ENCODE measurements at regions not wholly inside any gene's neighbourhood (a gene's known extent, or its start where the extent isn't known, plus 50 kb on each side); places are given as distances from the start of the nearest gene placed in this dataset.

- no peak for DNase-seq (ENCODE audit: low spot score)
- no peaks in the 10 kb centered on the region for H3K9me3 ChIP-seq (ENCODE audit: low read length)
- no peak overlapping the region for H3K27ac ChIP-seq (ENCODE audit: low read depth, low read length, poor library complexity, severe bottlenecking)
- no peaks in the 10 kb centered on the region for H3K79me2 ChIP-seq (ENCODE audit: insufficient read depth, low read depth, low read length)
- intact Hi-C loops (cut with micrococcal nuclease; ENCODE audit: unreplicated experiment) = no loop called here
- BruUV-seq (replicated peaks) = no TSS peak
- no peaks in the 10 kb centered on the region for H3K4me1 ChIP-seq (ENCODE audit: insufficient read depth, low read length, poor library complexity, severe bottlenecking)
- H4K20me1 ChIP-seq (ENCODE audit: insufficient read depth, low read length) = no peaks in the 10 kb centered on the region
- H3K4me2 ChIP-seq (ENCODE audit: low read length) = no peak overlapping the region
- TF ChIP-seq, protein P1, sequence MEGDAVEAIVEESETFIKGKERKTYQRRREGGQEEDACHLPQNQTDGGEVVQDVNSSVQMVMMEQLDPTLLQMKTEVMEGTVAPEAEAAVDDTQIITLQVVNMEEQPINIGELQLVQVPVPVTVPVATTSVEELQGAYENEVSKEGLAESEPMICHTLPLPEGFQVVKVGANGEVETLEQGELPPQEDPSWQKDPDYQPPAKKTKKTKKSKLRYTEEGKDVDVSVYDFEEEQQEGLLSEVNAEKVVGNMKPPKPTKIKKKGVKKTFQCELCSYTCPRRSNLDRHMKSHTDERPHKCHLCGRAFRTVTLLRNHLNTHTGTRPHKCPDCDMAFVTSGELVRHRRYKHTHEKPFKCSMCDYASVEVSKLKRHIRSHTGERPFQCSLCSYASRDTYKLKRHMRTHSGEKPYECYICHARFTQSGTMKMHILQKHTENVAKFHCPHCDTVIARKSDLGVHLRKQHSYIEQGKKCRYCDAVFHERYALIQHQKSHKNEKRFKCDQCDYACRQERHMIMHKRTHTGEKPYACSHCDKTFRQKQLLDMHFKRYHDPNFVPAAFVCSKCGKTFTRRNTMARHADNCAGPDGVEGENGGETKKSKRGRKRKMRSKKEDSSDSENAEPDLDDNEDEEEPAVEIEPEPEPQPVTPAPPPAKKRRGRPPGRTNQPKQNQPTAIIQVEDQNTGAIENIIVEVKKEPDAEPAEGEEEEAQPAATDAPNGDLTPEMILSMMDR (conservative IDR thresholded peaks at IDR 0.05; ENCODE audit: low read length) = no peak
- TF ChIP-seq EZH2phosphoT487 (IDR thresholded peaks at IDR 0.05; ENCODE audit: borderline replicate concordance, low read depth, low read length) = no peak
- H2AFZ ChIP-seq (ENCODE audit: low read length) = no peak overlapping the region
- CTCF ChIA-PET (ENCODE audit: unreplicated experiment) = no interaction called here
- no peak overlapping the region for H3K4me3 ChIP-seq (ENCODE audit: low read depth, low read length, poor library complexity, severe bottlenecking)
- no peaks in the 10 kb centered on the region for H3K36me3 ChIP-seq (ENCODE audit: insufficient read depth, low read length)
- no peaks in the 10 kb centered on the region for H3K9me2 ChIP-seq (ENCODE audit: insufficient read depth, low read length)
- POLR2A ChIA-PET = interaction anchor here (0.8 kb wide), 1 partner anchor 975 kb away, joined by 3 read pairs; no protein-coding TSS in a partner anchor
These were observed 335.2 kb upstream of the LRATD1 start for GRCh38 chr2:14297340-14297739.

DNA sequence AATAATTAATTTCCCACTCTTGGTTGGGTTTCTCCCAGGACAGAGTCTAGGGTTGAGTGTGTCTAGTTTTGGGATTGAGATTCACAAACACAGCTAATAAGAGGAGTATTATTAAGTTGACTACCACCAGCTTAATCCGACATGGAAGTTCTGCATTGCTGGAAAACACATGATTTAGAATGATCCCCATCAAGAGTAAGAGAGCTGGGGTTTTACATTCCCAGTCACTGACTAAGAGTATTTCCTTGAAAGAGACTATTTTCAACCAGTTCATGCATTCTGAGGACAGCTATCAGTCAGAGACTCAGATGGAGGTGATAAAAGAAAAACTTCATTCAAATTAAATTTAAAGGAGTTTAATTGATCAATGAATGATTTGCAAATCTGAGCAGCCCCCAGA lies 334.6 kb upstream of the LRATD1 start:
- Histone ChIP-seq H3K36me3 (ENCODE audit: insufficient read depth, low read length) (no peaks in the 10 kb centered on the region), H3K4me3 (ENCODE audit: low read depth, low read length, poor library complexity, severe bottlenecking) (no peak overlapping the region), H3K9me2 (ENCODE audit: insufficient read depth, low read length) (no peaks in the 10 kb centered on the region), H3K27ac (ENCODE audit: low read depth, low read length, poor library complexity, severe bottlenecking) (no peak overlapping the region), H3K9me3 (ENCODE audit: low read length) (no peaks in the 10 kb centered on the region), H3K79me2 (ENCODE audit: insufficient read depth, low read depth, low read length) (no peaks in the 10 kb centered on the region), H3K4me2 (ENCODE audit: low read length) (no peak overlapping the region), H3K4me1 (ENCODE audit: insufficient read depth, low read length, poor library complexity, severe bottlenecking) (no peaks in the 10 kb centered on the region), H4K20me1 (ENCODE audit: insufficient read depth, low read length) (no peaks in the 10 kb centered on the region), H2AFZ (ENCODE audit: low read length) (no peak overlapping the region)
- ChIA-PET POLR2A (interaction anchor here (0.8 kb wide), 1 partner anchor 976 kb away, joined by 3 read pairs; no protein-coding TSS in a partner anchor), CTCF (ENCODE audit: unreplicated experiment) (no interaction called here)
- TF ChIP-seq EZH2phosphoT487 (IDR thresholded peaks at IDR 0.05; ENCODE audit: borderline replicate concordance, low read depth, low read length) = no peak
- TF ChIP-seq, protein P1 (conservative IDR thresholded peaks at IDR 0.05; ENCODE audit: low read length) = no peak
- DNase-seq (ENCODE audit: low spot score) = no peak
- no TSS peak for BruUV-seq (replicated peaks)
- intact Hi-C loops (cut with micrococcal nuclease; ENCODE audit: unreplicated experiment) = no loop called here

DNA sequence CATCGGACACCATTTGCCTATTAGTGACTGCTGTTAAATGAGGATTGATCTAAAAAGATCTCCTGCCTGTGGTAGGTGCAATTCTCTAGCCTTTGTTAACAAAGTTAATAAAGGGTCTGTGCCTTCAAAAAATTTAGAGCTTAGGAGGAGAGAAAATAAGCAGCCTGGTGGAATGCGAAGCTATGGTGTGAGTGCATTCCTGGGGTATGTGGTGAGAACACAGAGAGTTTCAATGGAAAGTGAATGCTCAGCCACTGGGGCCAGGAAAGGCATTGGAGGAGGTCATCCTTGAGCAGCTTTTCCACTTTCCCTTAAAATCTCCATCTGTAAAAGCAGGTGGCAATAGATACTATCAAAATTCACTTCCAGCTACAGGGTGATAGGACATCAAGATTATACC lies 331.2 kb upstream of the LRATD1 start:
- Histone ChIP-seq H2AFZ (ENCODE audit: low read length) (no peak overlapping the region), H3K4me2 (ENCODE audit: low read length) (no peak overlapping the region), H3K27ac (ENCODE audit: low read depth, low read length, poor library complexity, severe bottlenecking) (no peak overlapping the region), H3K4me1 (ENCODE audit: insufficient read depth, low read length, poor library complexity, severe bottlenecking) (no peaks in the 10 kb centered on the region), H3K36me3 (ENCODE audit: insufficient read depth, low read length) (no peaks in the 10 kb centered on the region), H3K79me2 (ENCODE audit: insufficient read depth, low read depth, low read length) (no peaks in the 10 kb centered on the region), H3K9me2 (ENCODE audit: insufficient read depth, low read length) (no peaks in the 10 kb centered on the region), H4K20me1 (ENCODE audit: insufficient read depth, low read length) (no peaks in the 10 kb centered on the region), H3K4me3 (ENCODE audit: low read depth, low read length, poor library complexity, severe bottlenecking) (no peak overlapping the region), H3K9me3 (ENCODE audit: low read length) (no peaks in the 10 kb centered on the region)
- BruUV-seq (replicated peaks) = no TSS peak
- POLR2A ChIA-PET = interaction anchor here (0.6 kb wide), 1 partner anchor 10 kb away, joined by 3 read pairs; no protein-coding TSS in a partner anchor
- no peak for TF ChIP-seq EZH2phosphoT487 (IDR thresholded peaks at IDR 0.05; ENCODE audit: borderline replicate concordance, low read depth, low read length)
- TF ChIP-seq, protein P1 (conservative IDR thresholded peaks at IDR 0.05; ENCODE audit: low read length) = no peak
- no peak for DNase-seq (ENCODE audit: low spot score)
- CTCF ChIA-PET (ENCODE audit: unreplicated experiment) = no interaction called here
- intact Hi-C loops (cut with micrococcal nuclease; ENCODE audit: unreplicated experiment) = no loop called here
